Effector CD8-positive, alpha-beta T cell (primary cell): ENCODE measurements at regions not wholly inside any gene's neighbourhood (a gene's known extent, or its start where the extent isn't known, plus 50 kb on each side); places are given as distances from the start of the nearest gene placed in this dataset.

Experiments
- DNase-seq: peaks from one replicate; lab custom pipeline; 2025; lab: John Stamatoyannopoulos, UW

GRCh38 chr21:28464095-28464494 is 528.6 kb downstream of the LTN1 start:
- no peak for DNase-seq

GRCh38 chr21:28459193-28459592 is 533.5 kb downstream of the LTN1 start:
- no peak for DNase-seq

- DNase-seq = no peak
Measured at GRCh38 chr21:28458446-28458845, 534.2 kb downstream of the LTN1 start.

- no peak for DNase-seq
Measured at GRCh38 chr21:28455253-28455600, 537.5 kb downstream of the LTN1 start.

- DNase-seq = no peak
Measured at GRCh38 chr21:28454564-28455252, 538.0 kb downstream of the LTN1 start.

- DNase-seq = no peak
Measured at GRCh38 chr21:28447462-28447861, 545.2 kb downstream of the LTN1 start.

- no peak for DNase-seq
Measured at GRCh38 chr21:28445141-28445830, 547.4 kb downstream of the LTN1 start.

- no peak for DNase-seq
Measured at GRCh38 chr21:28444557-28444956, 548.1 kb downstream of the LTN1 start.

- no peak for DNase-seq
Measured at GRCh38 chr21:28444111-28444510, 548.6 kb downstream of the LTN1 start.

- DNase-seq = no peak
Measured at GRCh38 chr21:28442624-28443023, 550.1 kb downstream of the LTN1 start.

- no peak for DNase-seq
Measured at GRCh38 chr21:28442085-28442484, 550.6 kb downstream of the LTN1 start.

- DNase-seq = no peak
Measured at GRCh38 chr21:28439788-28440187, 552.9 kb downstream of the LTN1 start.

GRCh38 chr21:28439251-28439650 is 553.4 kb downstream of the LTN1 start:
- DNase-seq = no peak

- DNase-seq = no peak
Measured at GRCh38 chr21:28437061-28437460, 555.6 kb downstream of the LTN1 start.

- no peak for DNase-seq
Measured at GRCh38 chr21:28436286-28436932, 556.3 kb downstream of the LTN1 start.

GRCh38 chr21:28431527-28432200 is 561.0 kb downstream of the LTN1 start:
- no peak for DNase-seq

- DNase-seq = no peak
Measured at GRCh38 chr21:28431022-28431421, 561.7 kb downstream of the LTN1 start.

- DNase-seq = no peak
Measured at GRCh38 chr21:28429161-28429560, 563.5 kb downstream of the LTN1 start.

GRCh38 chr21:28427394-28428022 is 565.2 kb downstream of the LTN1 start:
- DNase-seq = no peak

- DNase-seq = no peak
Measured at GRCh38 chr21:28426545-28426944, 566.1 kb downstream of the LTN1 start.

GRCh38 chr21:28423521-28424190 is 569.0 kb downstream of the LTN1 start:
- DNase-seq = no peak
